ENCODE measurements at regions not wholly inside any gene's neighbourhood (a gene's known extent, or its start where the extent isn't known, plus 50 kb on each side); places are given as distances from the start of the nearest gene placed in this dataset.

DNA sequence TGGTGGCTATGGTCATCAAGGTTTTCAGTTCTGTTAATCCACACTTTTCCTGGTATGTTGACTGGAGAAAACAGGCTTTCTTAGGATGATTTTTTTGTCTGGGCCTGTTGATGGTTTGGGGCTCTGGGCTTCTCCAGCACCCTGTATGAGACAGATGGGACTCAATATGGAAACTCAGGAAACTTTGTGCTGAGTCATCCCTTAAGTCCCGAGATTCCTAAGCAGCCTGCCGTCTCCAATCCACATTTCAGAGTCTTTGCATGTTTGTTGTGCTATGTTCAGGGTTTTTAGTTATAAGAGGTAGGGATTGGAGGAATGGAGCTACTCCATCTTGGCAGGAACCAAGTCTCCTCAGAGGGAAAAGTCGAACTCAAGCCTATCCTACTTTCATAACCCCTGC is 253.3 kb upstream of the FOXF1 start:
- TF ChIP-seq POLR2A (IDR thresholded peaks at IDR 0.05): no peak
- TF ChIP-seq, protein P1, sequence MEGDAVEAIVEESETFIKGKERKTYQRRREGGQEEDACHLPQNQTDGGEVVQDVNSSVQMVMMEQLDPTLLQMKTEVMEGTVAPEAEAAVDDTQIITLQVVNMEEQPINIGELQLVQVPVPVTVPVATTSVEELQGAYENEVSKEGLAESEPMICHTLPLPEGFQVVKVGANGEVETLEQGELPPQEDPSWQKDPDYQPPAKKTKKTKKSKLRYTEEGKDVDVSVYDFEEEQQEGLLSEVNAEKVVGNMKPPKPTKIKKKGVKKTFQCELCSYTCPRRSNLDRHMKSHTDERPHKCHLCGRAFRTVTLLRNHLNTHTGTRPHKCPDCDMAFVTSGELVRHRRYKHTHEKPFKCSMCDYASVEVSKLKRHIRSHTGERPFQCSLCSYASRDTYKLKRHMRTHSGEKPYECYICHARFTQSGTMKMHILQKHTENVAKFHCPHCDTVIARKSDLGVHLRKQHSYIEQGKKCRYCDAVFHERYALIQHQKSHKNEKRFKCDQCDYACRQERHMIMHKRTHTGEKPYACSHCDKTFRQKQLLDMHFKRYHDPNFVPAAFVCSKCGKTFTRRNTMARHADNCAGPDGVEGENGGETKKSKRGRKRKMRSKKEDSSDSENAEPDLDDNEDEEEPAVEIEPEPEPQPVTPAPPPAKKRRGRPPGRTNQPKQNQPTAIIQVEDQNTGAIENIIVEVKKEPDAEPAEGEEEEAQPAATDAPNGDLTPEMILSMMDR (IDR thresholded peaks at IDR 0.05): no peak
